HG02938 (cell line): ENCODE measurements at regions not wholly inside any gene's neighbourhood (a gene's known extent, or its start where the extent isn't known, plus 50 kb on each side); places are given as distances from the start of the nearest gene placed in this dataset.

Experiments used
- ATAC-seq: cut with Tn5 transposase; IDR thresholded peaks from one replicate; pipeline ENCODE4 v1.9.1; 2021; ENCODE audit warnings: mild to moderate bottlenecking, moderate library complexity; ENCODE audit not compliant: unreplicated experiment

- ATAC-seq, result no peak
Observed at GRCh38 chr18:25875551-25876240, 214.7 kb downstream of the SS18 start.

DNA sequence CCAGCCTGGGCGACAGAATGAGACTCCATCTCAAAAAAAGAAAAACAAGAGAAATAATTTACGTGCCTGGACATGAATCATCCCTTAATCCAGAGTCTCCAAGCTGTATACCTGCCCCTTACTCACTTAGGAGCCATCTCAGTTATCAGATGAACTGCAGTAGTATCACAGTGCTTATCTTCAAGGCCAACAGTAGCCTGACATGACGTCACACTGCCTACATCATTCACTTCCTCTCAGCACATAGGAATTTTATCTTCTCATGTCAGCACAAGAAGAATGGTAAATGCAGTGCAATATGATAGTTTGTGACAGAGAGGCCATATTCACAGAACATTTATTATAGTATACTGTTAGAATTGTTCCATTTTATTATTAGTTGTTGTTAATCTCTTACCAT is 216.6 kb downstream of the SS18 start:
- ATAC-seq, result no peak

GRCh38 chr18:25866331-25866730 is 224.1 kb downstream of the SS18 start:
- ATAC-seq, result no peak

DNA sequence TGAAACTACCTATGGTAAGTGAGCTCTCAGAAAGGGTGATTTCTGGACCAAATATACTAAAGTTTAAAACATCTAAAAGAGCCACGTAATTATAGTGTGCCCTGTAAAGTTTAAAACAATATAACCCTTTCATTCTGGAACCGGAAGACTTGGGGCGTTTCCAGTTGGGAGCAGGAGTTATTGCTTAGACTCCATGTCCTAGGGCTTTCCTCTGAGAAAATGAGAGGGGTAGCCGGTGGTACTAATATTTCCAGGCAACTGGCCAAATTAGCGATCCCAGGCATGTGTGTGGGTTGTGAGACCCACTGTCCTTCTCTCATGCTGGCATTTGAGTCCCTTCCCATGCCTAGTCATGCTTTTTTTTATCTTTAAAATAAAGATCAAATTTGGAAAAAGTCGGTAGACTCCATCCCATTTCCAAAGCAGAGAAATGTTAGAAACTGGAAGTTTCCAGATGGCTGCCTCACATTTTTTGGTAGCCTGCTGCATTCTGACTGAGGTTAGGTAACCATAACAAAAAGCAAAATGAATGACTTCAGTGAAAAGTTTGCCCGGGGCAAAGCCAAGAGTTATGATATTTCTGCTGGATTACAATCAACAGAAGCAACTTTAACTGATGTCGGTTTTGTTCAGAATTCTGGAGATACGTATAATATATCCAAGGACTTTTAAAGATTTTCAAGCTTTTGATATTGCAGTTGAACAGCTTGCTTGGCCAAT is 227.4 kb downstream of the SS18 start:
- no peak for ATAC-seq

DNA sequence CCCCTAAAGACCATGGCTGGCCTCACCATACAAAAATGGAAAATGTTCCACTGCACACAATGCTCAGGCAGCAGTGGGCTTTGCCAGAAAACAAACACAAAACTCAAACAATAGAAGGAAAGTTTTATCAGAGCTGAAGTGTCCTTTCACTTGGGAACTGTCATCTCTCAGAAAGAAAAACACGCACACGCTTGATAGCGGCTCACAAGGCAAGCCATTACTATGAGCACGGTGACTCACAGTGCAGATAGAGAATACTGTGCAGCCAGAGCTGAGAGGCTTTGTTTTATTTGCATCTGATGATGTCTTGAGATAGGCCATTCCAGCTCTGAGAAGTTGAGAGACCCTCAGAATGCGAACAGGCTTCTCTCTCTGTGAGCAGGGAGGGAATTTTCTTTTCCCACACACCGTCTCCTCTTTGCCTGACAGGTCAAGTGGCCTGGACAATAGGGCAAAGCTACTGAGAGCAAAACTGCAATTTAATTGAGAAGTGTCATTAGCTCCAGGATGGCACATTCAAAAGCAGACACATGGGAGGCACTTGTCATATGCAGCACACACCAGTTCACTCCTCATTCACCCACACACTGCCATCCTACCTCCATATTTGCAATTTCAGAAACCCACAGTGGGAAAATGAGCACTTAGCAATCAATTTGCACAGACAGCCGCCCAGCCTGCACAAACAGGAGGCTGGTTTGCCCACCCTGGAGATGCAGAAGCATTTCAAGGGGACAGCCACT is 236.6 kb downstream of the SS18 start:
- no peak for ATAC-seq

DNA sequence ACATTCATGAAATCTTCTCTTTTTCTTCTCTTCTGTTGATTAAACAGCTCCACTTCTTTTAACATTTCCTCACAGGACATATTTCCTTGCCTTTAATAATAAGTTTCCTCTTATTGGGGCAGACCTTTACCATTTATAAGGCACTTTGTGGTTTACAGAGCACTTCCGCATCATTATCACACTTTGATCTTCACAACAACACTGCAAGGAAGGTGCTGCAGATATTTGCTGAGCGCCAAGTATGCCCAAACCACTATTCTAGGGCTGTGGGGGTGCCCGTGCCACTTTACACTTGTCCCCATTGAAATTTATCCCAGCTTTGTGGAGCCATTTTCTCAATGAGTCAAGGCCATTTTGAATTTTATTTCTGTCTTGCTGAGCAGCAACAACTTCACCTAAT is 246.6 kb downstream of the SS18 start:
- no peak for ATAC-seq

DNA sequence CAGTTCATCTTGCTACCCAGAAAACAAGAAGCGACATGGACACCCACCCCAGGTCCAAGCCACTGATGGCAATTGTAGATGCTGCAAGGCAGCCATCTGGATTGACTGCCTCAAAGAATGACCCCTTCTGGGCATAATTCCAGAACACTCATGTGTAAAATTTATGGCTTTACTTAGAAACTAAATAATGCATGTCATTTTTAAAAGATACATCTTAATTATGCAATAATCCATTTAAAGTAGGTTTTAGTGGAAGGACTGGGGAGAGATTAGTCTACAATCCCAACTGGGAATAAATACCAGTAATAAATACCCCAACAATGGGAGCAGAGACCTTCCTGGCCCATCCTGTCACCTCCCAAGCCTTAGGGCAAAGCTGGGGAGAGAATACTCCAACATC is 247.7 kb downstream of the SS18 start:
- ATAC-seq, result no peak

DNA sequence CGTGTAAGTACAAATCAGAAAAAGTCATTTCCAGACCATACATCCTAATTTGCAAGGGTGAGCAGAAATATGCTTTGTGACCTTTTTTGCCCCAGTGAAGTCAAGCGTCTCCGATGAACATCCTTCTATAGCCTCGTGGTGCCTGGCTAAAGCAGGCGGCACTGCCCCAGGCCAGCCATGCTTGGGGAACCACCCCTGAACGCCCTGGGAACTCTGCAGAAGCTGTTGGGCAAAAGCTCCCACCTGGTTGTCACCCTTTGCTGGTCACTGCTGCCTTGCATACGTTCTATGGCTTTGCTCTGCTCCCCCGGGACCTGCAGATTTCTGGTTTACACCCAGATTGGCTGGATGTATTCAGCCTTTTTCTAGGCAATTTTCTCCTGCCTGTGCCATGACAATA is 256.4 kb downstream of the SS18 start:
- no peak for ATAC-seq

DNA sequence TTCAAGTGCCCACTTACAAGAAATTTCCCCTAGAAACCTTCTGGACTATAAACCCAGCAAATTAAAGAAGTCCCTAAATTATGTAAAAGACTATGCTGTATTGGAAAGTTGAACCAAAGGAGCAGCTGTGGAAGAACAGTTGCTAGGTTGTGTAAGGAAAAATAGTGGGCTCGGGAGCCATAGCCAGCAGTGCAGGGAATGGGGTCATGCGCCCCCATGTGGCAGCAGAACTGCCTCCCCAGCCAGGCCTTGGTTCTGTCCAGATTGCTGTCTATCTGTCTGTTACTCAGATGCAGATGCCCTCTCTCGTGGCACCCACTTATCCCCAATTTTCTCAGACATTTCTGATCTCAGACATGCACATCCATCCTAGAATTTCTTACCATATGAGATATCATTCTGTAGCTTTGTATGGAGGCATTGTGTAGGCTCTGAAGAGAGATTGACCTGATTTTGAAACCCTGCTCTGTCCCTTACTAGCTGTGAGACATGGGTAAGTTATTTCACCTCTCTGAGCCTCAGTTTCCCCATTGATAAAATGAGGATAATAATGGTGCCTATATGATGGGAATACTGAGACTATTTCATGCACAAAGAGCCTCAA is 258.3 kb downstream of the SS18 start:
- peak; percentile 63 for ATAC-seq

DNA sequence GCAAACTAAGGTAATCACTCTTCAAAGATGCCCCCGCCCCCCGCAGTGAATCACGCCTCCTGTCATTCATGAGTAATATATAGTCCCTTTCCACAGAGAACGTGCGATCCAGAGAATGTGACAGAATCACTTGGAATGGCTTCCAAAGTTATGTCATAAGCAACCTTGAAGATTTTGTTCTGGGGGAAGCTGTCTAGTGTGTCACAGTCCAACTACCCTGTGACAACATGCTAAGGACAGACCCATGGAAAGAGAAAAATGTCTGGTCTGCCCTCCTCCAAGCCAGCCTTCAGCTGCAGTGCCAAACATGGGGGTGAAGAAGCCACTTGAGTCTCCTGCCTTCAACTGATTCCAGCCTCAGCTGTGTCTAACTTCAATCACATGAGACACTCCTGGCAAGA is 259.1 kb downstream of the SS18 start:
- no peak for ATAC-seq

DNA sequence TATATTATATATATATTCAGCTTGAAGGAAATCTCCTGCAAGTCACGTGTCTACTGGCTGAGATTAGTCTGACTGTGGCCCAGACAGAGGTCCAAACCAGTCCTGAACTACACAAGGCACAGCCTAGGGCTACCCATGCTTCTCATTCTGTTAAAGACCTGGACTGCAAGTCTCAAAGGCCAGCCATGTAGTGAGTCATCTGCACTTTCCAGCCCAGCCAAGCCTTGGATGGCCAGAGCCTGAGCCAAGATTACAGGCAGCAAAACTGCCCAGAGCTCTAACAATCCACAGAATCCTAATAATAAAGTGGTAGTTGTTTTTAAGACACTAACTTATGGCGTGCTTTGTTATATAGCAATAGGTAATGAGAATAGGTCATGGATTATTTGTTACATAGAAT is 259.6 kb downstream of the SS18 start:
- ATAC-seq, result no peak

GRCh38 chr18:25827961-25828561 is 262.4 kb downstream of the SS18 start:
- ATAC-seq, result no peak

GRCh38 chr18:25827228-25827627 is 263.2 kb downstream of the SS18 start:
- no peak for ATAC-seq

- ATAC-seq, result no peak
Observed at GRCh38 chr18:25826823-25827222, 263.6 kb downstream of the SS18 start.

GRCh38 chr18:25825979-25826776 is 264.2 kb downstream of the SS18 start:
- no peak for ATAC-seq

- no peak for ATAC-seq
Observed at GRCh38 chr18:25825056-25825455, 265.4 kb downstream of the SS18 start.

DNA sequence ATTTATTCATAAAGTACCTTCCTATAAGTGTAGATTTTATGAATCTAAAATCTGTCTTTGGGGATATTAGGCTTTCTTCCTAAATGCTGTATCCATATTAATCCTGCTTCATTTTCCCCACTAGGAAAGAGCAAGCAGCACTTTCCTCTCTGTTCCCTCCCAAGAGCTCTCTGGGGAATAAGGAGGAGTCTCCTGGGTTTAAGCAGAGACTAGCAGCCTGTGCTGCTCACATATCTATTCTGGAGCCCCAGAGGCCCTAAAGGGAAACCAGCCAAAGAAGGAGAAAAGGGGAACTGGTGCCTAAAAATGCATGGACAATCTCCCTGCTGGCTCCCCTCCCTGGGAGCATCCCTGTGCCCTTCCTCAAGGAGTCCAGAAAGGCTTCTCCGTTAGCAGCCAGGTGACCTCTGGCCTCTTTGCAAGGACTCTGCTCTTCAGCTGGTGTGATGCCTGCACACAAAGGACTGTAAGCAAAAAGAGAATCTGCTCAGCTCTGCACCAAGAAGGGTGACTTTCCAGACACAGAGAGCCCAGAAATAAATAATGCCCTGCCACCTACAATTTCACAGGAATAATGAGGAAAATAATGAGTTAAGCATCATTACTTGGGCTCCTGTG is 270.6 kb downstream of the SS18 start:
- no peak for ATAC-seq

DNA sequence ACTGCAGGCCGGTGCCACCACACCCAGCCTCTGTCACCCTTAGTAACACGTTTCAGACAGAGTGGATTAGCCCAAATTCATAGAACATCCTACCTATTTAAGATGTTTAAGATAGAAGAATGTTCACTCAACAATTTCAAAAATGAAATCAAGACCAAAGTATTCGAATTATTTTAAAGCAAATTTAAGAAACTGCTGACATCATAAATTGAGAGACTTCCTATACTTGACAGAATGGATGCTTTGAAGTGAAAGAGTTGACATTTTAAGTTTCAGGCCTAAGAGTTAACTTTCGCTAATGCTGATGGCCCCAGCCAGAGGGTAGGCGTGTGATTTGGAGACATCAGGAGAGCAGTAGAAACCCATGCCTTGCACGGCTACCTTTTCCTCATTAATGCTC is 271.9 kb downstream of the SS18 start:
- no peak for ATAC-seq

GRCh38 chr18:25817546-25818237 is 272.7 kb downstream of the SS18 start:
- ATAC-seq, result no peak
